ENCODE measurements at regions not wholly inside any gene's neighbourhood (a gene's known extent, or its start where the extent isn't known, plus 50 kb on each side); places are given as distances from the start of the nearest gene placed in this dataset.
A peak's percentile ranks its signal among the peaks of the same experiment; 100 is the strongest.

- DNase-seq: no peak
Observed at GRCh38 chr9:129338724-129339430, 160.8 kb upstream of the IER5L start.

GRCh38 chr9:129337336-129338140 lies 159.5 kb upstream of the IER5L start:
- DNase-seq: no peak

GRCh38 chr9:129336601-129337331 lies 158.7 kb upstream of the IER5L start:
- DNase-seq: peak in 3 of 5 donors; percentile 10 to 21 (median 15)

- DNase-seq: no peak
Observed at GRCh38 chr9:129336130-129336528, 158.1 kb upstream of the IER5L start.

- DNase-seq: no peak
Observed at GRCh38 chr9:129335464-129336129, 157.5 kb upstream of the IER5L start.

- no peak for DNase-seq
Observed at GRCh38 chr9:129334105-129334935, 156.3 kb upstream of the IER5L start.

GRCh38 chr9:129333617-129334104 lies 155.6 kb upstream of the IER5L start:
- DNase-seq: no peak

GRCh38 chr9:129332581-129332980 lies 154.5 kb upstream of the IER5L start:
- no peak for DNase-seq

- DNase-seq: no peak
Observed at GRCh38 chr9:129331772-129332500, 153.9 kb upstream of the IER5L start.

- DNase-seq: no peak
Observed at GRCh38 chr9:129331493-129331765, 153.4 kb upstream of the IER5L start.

- DNase-seq: no peak
Observed at GRCh38 chr9:129330711-129331492, 152.8 kb upstream of the IER5L start.

- DNase-seq: no peak
Observed at GRCh38 chr9:129328355-129329042, 150.4 kb upstream of the IER5L start.

GRCh38 chr9:129327552-129328328 lies 149.7 kb upstream of the IER5L start:
- no peak for DNase-seq

- DNase-seq: no peak
Observed at GRCh38 chr9:129326061-129327005, 148.3 kb upstream of the IER5L start.

- DNase-seq: no peak
Observed at GRCh38 chr9:129324808-129325502, 146.9 kb upstream of the IER5L start.

GRCh38 chr9:129323999-129324553 lies 146.0 kb upstream of the IER5L start:
- DNase-seq: no peak

Measured in T-helper 1 cell (primary cell).